Vagina (tissue), 2 donors: ENCODE measurements at regions not wholly inside any gene's neighbourhood (a gene's known extent, or its start where the extent isn't known, plus 50 kb on each side); places are given as distances from the start of the nearest gene placed in this dataset.

Experiments
- DNase-seq, 2 donors: peaks; one replicate each; pipeline ENCODE4 v3.0.0-alpha.2; 2017; ENCODE audit errors: extremely low spot score in 2 of 2
- H3K27ac ChIP-seq: fragments of 200-600 bp; sonication (generic); one replicate; pipeline ENCODE4 v1.5.1; 2019
- H3K27me3 ChIP-seq: fragments of 200-600 bp; sonication (generic); one replicate; pipeline ENCODE4 v1.5.1; 2019
- H3K36me3 ChIP-seq, 2 donors: fragments of 200-600 bp; sonication (generic); one replicate each; pipeline ENCODE4 v1.5.1; 2017 to 2019
- H3K4me1 ChIP-seq: fragments of 200-600 bp; sonication (generic); one replicate; pipeline ENCODE4 v1.5.1; 2019
- H3K4me3 ChIP-seq, 2 donors: fragments of 200-600 bp; sonication (generic); 1 replicate in 1 of 2; 2 replicates in 1 of 2; pipeline ENCODE4 v1.5.1; 2016 to 2019
- H3K9me3 ChIP-seq: fragments of 200-600 bp; sonication (generic); one replicate; pipeline ENCODE4 v1.5.1; 2019
- POLR2A ChIP-seq, 2 donors: fragments of 450-650 bp; IDR thresholded peaks; one replicate each; pipeline ENCODE4 v1.6.1; 2017; ENCODE audit warnings: antibody characterized with exemption in 2 of 2, mild to moderate bottlenecking in 2 of 2, moderate library complexity in 2 of 2
- POLR2AphosphoS5 ChIP-seq, 2 donors: sonication (generic); formaldehyde crosslinking; IDR thresholded peaks; one replicate each; pipeline ENCODE4 v1.9.0; 2017; ENCODE audit warnings: antibody characterized with exemption in 2 of 2, mild to moderate bottlenecking in 2 of 2, low read depth in 1 of 2; ENCODE audit not compliant: insufficient read depth in 1 of 2
- intact Hi-C: fragments of 100-400 bp; cut with DNase I; formaldehyde crosslinking; loops from one replicate; pipeline ENCODE4 v1.15.1; 2023
- TF ChIP-seq, protein P1 (sequence below), 3 experiments: fragments of 450-650 bp in 2 of 3; fragments of 200-600 bp in 1 of 3; sonication (generic) in 1 of 3; IDR thresholded peaks; one replicate each; pipeline ENCODE4 v1.5.1; 2017 to 2019; ENCODE audit warnings: antibody characterized with exemption in 3 of 3, mild to moderate bottlenecking in 2 of 3, moderate library complexity in 2 of 3

DNA sequence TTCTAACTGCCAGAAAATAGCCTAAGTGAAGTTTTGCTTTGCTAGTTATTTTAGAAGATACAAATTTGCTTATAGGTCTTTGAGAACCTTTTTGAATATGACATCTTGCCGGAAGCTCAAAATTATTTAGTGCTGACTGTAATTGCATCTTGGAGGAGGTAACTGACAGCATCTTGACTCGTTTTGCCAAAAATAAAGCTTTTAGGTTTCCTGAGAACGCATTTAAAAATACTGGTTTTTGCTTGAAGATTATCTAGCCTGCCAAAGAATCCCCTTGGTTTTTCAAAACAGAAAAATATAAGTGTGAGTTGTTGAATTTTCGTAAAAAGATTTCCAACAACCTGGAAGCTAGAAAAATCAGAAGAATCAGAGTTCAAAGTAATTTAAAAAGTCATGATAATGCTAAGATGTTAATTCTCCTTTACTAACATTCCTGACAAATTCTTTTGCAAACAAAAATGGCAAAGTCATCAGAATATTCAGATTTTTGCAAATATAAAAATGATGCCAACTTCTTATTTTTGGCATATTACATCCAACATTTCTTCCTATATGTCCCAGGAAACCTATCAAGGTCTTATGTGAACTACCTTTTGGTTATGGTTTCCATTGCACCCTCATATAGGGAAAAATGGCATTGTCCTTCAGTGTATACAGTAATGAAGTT, 178.0 kb upstream of the SLC8A1 start:
- no peaks in the 10 kb centered on the region for H3K36me3 ChIP-seq
- H3K27me3 ChIP-seq, result no peaks in the 10 kb centered on the region
- intact Hi-C loops, result no loop called here
- no peak overlapping the region for H3K27ac ChIP-seq
- no peak for DNase-seq
- H3K9me3 ChIP-seq, result no peaks in the 10 kb centered on the region
- TF ChIP-seq, protein P1, sequence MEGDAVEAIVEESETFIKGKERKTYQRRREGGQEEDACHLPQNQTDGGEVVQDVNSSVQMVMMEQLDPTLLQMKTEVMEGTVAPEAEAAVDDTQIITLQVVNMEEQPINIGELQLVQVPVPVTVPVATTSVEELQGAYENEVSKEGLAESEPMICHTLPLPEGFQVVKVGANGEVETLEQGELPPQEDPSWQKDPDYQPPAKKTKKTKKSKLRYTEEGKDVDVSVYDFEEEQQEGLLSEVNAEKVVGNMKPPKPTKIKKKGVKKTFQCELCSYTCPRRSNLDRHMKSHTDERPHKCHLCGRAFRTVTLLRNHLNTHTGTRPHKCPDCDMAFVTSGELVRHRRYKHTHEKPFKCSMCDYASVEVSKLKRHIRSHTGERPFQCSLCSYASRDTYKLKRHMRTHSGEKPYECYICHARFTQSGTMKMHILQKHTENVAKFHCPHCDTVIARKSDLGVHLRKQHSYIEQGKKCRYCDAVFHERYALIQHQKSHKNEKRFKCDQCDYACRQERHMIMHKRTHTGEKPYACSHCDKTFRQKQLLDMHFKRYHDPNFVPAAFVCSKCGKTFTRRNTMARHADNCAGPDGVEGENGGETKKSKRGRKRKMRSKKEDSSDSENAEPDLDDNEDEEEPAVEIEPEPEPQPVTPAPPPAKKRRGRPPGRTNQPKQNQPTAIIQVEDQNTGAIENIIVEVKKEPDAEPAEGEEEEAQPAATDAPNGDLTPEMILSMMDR (IDR thresholded peaks at IDR 0.05), result no peak
- TF ChIP-seq POLR2AphosphoS5 (IDR thresholded peaks at IDR 0.05; ENCODE audit: insufficient read depth in 1 of 2, low read depth in 1 of 2) (no peak), POLR2A (IDR thresholded peaks at IDR 0.05) (no peak)
- no peak overlapping the region for H3K4me3 ChIP-seq
- no peaks in the 10 kb centered on the region for H3K4me1 ChIP-seq

DNA sequence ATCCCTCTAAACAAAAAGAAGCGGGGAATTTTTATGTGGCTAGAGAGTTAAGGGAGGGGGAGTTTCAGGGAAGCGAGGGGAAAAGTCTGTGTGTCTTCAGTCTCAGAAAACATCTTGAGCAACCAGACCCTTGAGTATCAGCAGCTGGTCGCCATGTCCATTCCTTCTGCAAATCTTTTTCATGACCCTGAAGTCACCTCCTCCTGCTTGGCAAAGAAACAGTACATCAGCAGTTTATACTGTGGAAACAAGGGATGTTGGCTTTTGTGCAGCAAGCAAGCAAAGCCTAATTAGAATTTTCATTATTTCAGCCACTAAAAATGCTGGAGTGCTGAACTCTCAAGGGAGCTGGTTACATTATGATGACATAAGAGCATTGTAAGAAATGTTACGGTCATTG, 187.4 kb upstream of the SLC8A1 start:
- no peak overlapping the region for H3K27ac ChIP-seq
- no peaks in the 10 kb centered on the region for H3K27me3 ChIP-seq
- H3K9me3 ChIP-seq, result no peaks in the 10 kb centered on the region
- H3K4me3 ChIP-seq, result no peak overlapping the region
- H3K36me3 ChIP-seq, result no peaks in the 10 kb centered on the region
- intact Hi-C loops, result no loop called here
- no peaks in the 10 kb centered on the region for H3K4me1 ChIP-seq
- TF ChIP-seq, protein P1 (IDR thresholded peaks at IDR 0.05), result no peak
- TF ChIP-seq POLR2AphosphoS5 (IDR thresholded peaks at IDR 0.05; ENCODE audit: insufficient read depth in 1 of 2, low read depth in 1 of 2) (no peak), POLR2A (IDR thresholded peaks at IDR 0.05) (no peak)
- peak in 1 of 2 donors; percentile 89 for DNase-seq

DNA sequence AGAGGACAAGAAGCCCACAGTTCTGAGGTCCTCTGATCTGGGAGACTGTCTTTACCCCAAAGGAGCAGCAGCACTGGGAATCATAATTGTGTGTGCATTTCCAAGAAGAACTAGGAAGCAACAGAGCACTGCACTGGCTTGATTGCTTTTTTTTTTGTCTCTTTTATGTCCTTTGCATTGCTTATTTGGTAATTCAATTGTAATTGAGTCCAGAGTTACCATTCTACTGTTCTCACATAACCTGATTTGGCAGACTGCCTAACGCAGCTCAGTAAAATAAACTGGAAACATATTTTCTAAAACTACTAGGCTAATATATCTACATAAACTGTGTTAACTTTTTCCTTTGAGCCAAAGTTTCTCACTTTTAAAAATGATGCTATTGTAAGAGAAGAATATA, 190.3 kb upstream of the SLC8A1 start:
- intact Hi-C loops, result no loop called here
- H3K4me3 ChIP-seq, result no peak overlapping the region
- no peak for DNase-seq
- no peaks in the 10 kb centered on the region for H3K9me3 ChIP-seq
- TF ChIP-seq POLR2A (IDR thresholded peaks at IDR 0.05), result no peak
- no peak for TF ChIP-seq POLR2AphosphoS5 (IDR thresholded peaks at IDR 0.05; ENCODE audit: insufficient read depth in 1 of 2, low read depth in 1 of 2)
- TF ChIP-seq, protein P1 (IDR thresholded peaks at IDR 0.05), result no peak
- no peak overlapping the region for H3K27ac ChIP-seq
- H3K4me1 ChIP-seq, result no peaks in the 10 kb centered on the region
- H3K27me3 ChIP-seq, result no peaks in the 10 kb centered on the region
- no peaks in the 10 kb centered on the region for H3K36me3 ChIP-seq

DNA sequence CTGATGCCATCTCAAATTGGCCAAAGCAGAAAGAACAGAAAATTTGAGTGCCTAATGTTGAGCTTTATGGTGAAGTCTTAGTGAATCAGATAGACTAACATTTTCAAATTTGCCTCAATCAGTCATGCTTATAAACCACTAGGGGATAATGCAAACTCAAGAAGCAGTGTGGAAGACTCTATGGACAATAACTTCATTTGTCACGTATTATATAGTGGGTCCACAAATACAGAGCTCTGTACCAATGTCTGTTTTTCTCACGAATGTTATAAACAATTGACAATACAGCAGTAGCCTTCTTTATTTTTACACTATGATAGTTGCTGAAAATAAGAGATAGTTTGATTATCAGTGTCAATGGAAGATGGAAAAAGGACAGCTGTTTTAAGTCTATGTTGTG, 190.8 kb upstream of the SLC8A1 start:
- no peak overlapping the region for H3K27ac ChIP-seq
- no peak overlapping the region for H3K4me3 ChIP-seq
- TF ChIP-seq POLR2AphosphoS5 (IDR thresholded peaks at IDR 0.05; ENCODE audit: insufficient read depth in 1 of 2, low read depth in 1 of 2) (no peak), POLR2A (IDR thresholded peaks at IDR 0.05) (no peak)
- TF ChIP-seq, protein P1 (IDR thresholded peaks at IDR 0.05), result no peak
- no peaks in the 10 kb centered on the region for H3K36me3 ChIP-seq
- no peaks in the 10 kb centered on the region for H3K27me3 ChIP-seq
- H3K9me3 ChIP-seq, result no peaks in the 10 kb centered on the region
- no peaks in the 10 kb centered on the region for H3K4me1 ChIP-seq
- intact Hi-C loops, result no loop called here
- no peak for DNase-seq

DNA sequence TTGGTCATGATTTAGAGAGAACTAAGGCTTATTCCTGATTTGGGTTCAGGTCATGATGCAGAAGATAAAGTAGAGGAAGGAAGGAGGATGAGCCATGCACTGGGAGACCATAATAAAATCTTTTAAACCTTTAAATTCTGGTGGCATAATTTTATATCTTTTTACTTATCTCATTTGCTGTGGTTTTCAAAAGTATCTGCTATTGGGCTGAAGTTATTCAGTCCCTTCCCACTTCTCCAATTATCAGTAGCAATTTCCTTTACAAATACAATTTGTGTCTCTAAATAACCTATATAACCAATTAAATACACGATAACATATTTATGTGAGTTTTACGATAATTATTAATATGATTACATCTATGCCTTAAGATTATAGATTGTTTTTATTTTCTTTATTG, 194.8 kb upstream of the SLC8A1 start:
- intact Hi-C loops, result no loop called here
- no peak for TF ChIP-seq POLR2A (IDR thresholded peaks at IDR 0.05)
- TF ChIP-seq, protein P1 (IDR thresholded peaks at IDR 0.05), result no peak
- TF ChIP-seq POLR2AphosphoS5 (IDR thresholded peaks at IDR 0.05; ENCODE audit: insufficient read depth in 1 of 2, low read depth in 1 of 2), result no peak
- no peaks in the 10 kb centered on the region for H3K36me3 ChIP-seq

More for the DNA sequence above, 194.8 kb upstream of the SLC8A1 start:
- H3K27me3 ChIP-seq, result no peaks in the 10 kb centered on the region
- H3K4me1 ChIP-seq, result no peaks in the 10 kb centered on the region
- H3K27ac ChIP-seq, result no peak overlapping the region
- no peaks in the 10 kb centered on the region for H3K9me3 ChIP-seq
- DNase-seq, result no peak
- no peak overlapping the region for H3K4me3 ChIP-seq
